ENCODE measurements at regions not wholly inside any gene's neighbourhood (a gene's known extent, or its start where the extent isn't known, plus 50 kb on each side); places are given as distances from the start of the nearest gene placed in this dataset.

- Histone ChIP-seq H3K27ac (ENCODE audit: control insufficient read depth, insufficient read depth, low read length) (no peak overlapping the region), H3K4me3 (ENCODE audit: control insufficient read depth in 2 of 3, extremely low read depth in 1 of 3, insufficient read depth in 2 of 3, low read depth in 1 of 3, low read length in 3 of 3) (no peak overlapping the region), H3K9me3 (ENCODE audit: control insufficient read depth, low read depth, low read length) (no peaks in the 10 kb centered on the region), H3K4me2 (ENCODE audit: control insufficient read depth, extremely low read depth, insufficient read depth, low read depth, low read length) (no peak overlapping the region), H3K9ac (ENCODE audit: control insufficient read depth, extremely low read depth, insufficient read depth, low read length) (no peak overlapping the region), H3K36me3 (ENCODE audit: control insufficient read depth in 2 of 2, extremely low read depth in 1 of 2, insufficient read depth in 2 of 2, low read length in 2 of 2) (no peaks in the 10 kb centered on the region), H3K9me1 (ENCODE audit: control insufficient read depth, extremely low read depth, insufficient read depth, low read length) (no peaks in the 10 kb centered on the region), H2AFZ (ENCODE audit: control insufficient read depth, low read length) (no peak overlapping the region), H3K4me1 (ENCODE audit: control insufficient read depth, extremely low read depth, insufficient read depth, low read length) (no peaks in the 10 kb centered on the region), H3K27me3 (ENCODE audit: control insufficient read depth, extremely low read depth, insufficient read depth, low read length) (no peaks in the 10 kb centered on the region), H4K20me1 (ENCODE audit: control insufficient read depth, extremely low read depth, insufficient read depth, low read length) (no peaks in the 10 kb centered on the region), H3K79me2 (ENCODE audit: control insufficient read depth, insufficient read depth, low read length) (no peaks in the 10 kb centered on the region)
- TF ChIP-seq CTCF (optimal IDR thresholded peaks at IDR 0.05 in 1 of 3, IDR thresholded peaks at IDR 0.05 in 1 of 3, conservative IDR thresholded peaks at IDR 0.05 in 1 of 3; ENCODE audit: extremely low read depth in 1 of 3, insufficient read depth in 2 of 3, low read length in 3 of 3) (no peak), EZH2 (IDR thresholded peaks at IDR 0.05; ENCODE audit: low read length) (no peak)
- dilution Hi-C loops (cut with MboI; ENCODE audit: extremely low pct_ligation_motif_present, low sequenced_read_pairs), result no loop called here
- FAIRE-seq (no peak), DNase-seq (ENCODE audit: low read depth, low spot score) (no peak)
These were observed 73.3 kb upstream of the C3orf49 start for GRCh38 chr3:63745757-63746156.

GRCh38 chr3:63746211-63746610, 72.9 kb upstream of the C3orf49 start:
- Histone ChIP-seq H3K9me3 (ENCODE audit: control insufficient read depth, low read depth, low read length) (no peaks in the 10 kb centered on the region), H3K9ac (ENCODE audit: control insufficient read depth, extremely low read depth, insufficient read depth, low read length) (no peak overlapping the region), H3K4me1 (ENCODE audit: control insufficient read depth, extremely low read depth, insufficient read depth, low read length) (no peaks in the 10 kb centered on the region), H4K20me1 (ENCODE audit: control insufficient read depth, extremely low read depth, insufficient read depth, low read length) (no peaks in the 10 kb centered on the region), H3K27me3 (ENCODE audit: control insufficient read depth, extremely low read depth, insufficient read depth, low read length) (no peaks in the 10 kb centered on the region), H3K79me2 (ENCODE audit: control insufficient read depth, insufficient read depth, low read length) (no peaks in the 10 kb centered on the region), H3K9me1 (ENCODE audit: control insufficient read depth, extremely low read depth, insufficient read depth, low read length) (no peaks in the 10 kb centered on the region), H2AFZ (ENCODE audit: control insufficient read depth, low read length) (no peak overlapping the region), H3K36me3 (ENCODE audit: control insufficient read depth in 2 of 2, extremely low read depth in 1 of 2, insufficient read depth in 2 of 2, low read length in 2 of 2) (no peaks in the 10 kb centered on the region), H3K4me3 (ENCODE audit: control insufficient read depth in 2 of 3, extremely low read depth in 1 of 3, insufficient read depth in 2 of 3, low read depth in 1 of 3, low read length in 3 of 3) (no peak overlapping the region), H3K4me2 (ENCODE audit: control insufficient read depth, extremely low read depth, insufficient read depth, low read depth, low read length) (no peak overlapping the region), H3K27ac (ENCODE audit: control insufficient read depth, insufficient read depth, low read length) (no peak overlapping the region)
- DNase-seq (ENCODE audit: low read depth, low spot score) (no peak), FAIRE-seq (no peak)
- dilution Hi-C loops (cut with MboI; ENCODE audit: extremely low pct_ligation_motif_present, low sequenced_read_pairs), result no loop called here
- TF ChIP-seq EZH2 (IDR thresholded peaks at IDR 0.05; ENCODE audit: low read length), result no peak
- no peak for TF ChIP-seq CTCF (optimal IDR thresholded peaks at IDR 0.05 in 1 of 3, IDR thresholded peaks at IDR 0.05 in 1 of 3, conservative IDR thresholded peaks at IDR 0.05 in 1 of 3; ENCODE audit: extremely low read depth in 1 of 3, insufficient read depth in 2 of 3, low read length in 3 of 3)
